ENCODE measurements at regions not wholly inside any gene's neighbourhood (a gene's known extent, or its start where the extent isn't known, plus 50 kb on each side); places are given as distances from the start of the nearest gene placed in this dataset.

DNA sequence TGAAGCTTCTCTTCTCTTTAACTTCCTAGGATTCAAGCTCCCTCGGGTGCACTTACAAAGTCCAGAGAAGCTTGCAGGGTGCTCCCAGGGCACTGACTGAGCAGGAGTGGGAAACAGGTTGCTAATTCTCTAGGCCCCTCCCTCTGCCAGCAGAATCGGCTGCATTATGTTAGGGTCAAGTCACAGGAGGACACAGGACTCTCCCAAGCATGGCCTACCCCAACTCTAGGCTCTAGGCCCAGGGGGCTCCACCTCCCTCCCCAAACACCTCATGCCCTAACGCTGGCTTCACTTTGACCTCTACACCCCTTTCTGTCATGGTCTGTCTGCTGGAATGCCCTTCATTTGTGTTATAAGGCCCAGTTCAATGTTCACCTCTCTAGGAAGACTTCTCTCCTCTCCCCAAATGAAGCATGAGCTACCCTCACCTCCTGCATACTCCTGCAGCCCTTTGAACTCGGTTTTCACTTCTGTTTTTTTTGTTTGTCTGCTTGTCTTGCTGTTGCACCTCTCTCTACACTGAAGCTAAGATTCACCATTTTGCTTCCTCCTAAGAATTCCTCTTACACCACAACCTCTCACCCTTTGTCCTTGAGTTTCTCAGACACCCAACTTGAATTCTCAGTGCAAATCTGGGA, 521.8 kb upstream of the ID2 start:
- no peak for DNase-seq (ENCODE audit: low read depth in 3 of 3)

DNA sequence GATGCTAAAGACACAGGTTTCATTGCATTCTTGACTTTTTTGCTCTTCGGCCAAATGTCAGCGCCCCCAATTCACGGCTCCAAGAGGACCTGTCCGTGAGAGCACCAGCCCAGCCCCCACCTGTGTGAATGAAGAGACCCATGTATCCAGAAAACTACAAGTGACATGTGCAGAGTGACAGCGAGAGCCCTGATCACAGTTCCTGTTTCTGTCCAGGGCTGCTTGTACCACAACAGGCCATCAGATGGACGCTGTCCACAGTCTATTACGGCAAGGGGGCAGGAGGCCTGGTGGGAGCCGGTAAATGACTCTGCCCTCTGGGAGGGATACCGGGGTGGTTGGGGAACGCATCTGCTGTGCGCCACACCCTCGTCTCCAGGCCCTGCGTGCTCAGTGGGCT, 520.9 kb upstream of the ID2 start:
- no peak for DNase-seq (ENCODE audit: low read depth in 3 of 3)

DNA sequence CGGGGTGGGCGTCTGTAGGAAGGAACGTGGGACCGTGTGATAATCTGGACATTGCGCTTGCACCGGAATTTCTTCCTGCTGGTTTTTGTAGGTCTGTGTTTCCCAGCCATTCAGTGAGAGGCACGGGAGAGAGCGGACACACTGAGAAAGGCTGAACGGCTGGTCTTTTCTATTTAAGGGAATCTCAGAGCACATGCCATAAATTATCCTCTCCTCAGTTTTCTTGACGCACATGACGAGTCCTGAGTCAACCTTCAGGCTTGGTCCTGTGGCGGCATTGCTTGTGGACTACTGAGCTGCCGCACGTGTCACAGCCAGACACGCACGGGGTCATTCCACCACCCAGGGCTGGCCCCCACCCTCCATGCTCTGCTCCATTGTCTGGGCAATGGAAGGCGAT, 519.3 kb upstream of the ID2 start:
- DNase-seq (ENCODE audit: low read depth in 3 of 3): no peak

DNA sequence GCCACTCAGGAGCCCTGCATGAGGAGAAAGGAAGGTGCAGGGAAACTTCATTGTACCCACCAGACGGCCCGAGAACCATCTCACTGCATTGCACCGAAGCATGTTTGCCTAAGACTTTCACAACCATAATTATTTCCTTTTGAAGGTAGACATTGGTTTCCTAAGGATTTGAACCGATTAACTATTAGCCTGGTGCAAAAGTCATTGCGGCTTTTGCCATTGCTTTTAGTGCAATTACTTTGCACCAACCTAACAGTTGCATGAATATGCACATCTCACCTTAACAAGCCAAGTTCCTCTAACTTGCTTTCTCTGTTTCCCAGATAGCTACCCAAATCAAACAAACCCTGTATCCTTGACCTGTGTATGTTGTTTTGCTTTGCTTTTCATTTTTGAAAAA, 516.3 kb upstream of the ID2 start:
- no peak for DNase-seq (ENCODE audit: low read depth in 3 of 3)

DNA sequence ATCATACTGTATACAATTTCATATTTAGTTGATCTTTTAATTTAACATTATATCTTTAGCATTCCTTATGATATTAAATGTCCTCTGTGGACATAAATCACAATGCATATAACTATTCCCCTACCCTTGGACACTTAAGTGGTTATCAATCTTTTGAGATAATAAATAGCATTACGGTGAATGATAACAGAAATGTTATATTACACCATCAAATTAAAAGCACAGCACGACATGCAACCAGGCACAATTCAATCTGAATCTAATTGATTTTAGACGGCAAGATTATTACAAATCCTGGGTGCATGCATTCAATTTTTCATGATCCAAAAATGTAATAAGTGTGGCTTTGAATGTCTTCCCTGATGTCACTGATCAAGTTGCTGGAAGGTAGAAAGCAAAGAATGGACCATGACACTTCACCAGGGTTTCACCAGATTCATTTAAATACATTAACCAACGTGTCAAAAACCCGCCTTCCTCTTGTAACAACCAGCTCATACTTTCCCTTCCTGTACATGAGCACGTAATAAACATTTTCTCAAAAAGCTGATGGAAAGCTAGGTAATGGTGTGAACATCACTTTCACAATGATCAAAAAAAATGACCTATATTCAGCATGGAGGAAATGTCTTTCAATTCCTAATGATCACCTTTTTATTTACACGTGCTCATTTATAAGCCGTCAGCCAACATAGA, 513.7 kb upstream of the ID2 start:
- no peak for DNase-seq (ENCODE audit: low read depth in 3 of 3)

DNA sequence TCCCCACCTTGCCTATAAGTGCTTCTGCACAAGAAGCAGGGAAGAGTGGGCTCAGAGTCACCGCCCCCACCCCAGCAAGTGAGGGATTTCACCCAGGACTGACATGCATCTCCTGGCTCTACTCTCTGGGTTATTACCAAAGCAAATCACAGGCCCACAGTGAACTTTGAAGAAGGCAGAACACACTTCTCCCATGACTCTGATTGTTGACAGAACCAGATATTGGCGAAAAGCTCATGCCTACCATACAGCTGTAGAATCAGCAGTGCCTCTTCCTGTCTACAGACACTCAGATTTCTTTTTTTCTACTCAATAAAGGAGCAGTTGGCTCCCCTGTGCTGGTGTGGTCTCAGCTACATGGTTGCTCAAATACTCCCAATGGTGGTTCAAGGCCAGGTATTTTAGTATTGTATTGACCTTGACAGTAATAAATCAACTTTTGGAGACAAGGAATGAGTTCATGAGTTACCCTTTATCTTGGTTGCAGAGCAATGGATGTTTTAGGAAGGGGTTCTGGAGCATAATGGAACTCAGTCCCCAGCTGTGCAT, 512.9 kb upstream of the ID2 start:
- DNase-seq (ENCODE audit: low read depth in 3 of 3): no peak

DNA sequence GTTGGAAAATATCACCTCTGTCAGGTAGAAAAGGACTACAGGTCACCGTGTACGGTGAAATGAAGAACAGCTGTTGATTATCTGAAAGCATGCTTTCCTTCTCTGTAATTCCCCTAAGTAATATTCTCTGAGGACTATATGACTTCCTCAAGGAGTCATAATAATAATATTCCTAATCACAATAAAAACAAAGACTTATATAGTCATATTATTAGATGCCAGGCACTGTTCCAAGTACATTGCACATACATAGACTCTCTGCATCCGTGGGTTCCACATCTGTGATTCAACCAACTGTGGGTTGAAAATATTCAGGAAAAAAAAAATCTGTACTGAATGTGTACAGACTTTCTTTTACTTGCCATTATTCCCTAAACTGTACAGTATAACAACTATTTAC, 512.4 kb upstream of the ID2 start:
- DNase-seq (ENCODE audit: low read depth in 3 of 3): no peak

DNA sequence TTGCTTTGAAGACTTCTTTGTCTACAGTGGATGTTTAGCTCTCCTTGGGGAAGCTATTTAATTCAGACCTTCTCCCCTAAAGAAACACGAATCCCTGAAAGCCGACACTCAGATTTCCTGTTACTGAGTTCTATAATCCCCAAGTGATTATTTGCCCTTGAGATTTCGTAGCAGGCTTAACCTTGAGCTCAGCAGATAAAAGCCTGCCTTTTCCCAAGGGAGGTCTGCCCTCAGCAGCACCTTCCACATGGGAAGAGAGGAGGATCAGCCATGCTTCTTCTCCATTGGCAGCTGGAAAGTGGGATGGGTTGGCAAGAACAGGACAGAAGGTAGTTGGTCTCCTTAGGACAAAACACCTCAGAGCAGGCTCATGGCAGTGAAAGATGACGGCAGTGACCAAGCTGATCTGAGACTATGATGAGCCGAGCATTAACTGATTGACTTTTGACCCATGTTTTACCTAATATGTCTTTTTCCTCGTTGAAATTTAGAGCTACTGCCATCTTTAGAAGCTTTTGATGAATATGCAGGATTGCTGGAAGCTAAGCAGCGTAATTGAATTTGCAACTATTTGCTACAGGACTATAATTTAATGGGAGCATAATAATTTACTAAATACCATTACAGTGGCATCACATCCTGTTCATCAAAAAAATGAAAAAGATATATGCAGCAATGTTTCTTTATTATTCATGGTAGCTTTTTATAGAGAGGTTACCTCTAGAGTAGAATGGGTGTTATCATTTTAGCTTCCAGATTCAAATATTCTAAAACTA, 511.1 kb upstream of the ID2 start:
- DNase-seq (ENCODE audit: low read depth in 3 of 3): no peak

DNA sequence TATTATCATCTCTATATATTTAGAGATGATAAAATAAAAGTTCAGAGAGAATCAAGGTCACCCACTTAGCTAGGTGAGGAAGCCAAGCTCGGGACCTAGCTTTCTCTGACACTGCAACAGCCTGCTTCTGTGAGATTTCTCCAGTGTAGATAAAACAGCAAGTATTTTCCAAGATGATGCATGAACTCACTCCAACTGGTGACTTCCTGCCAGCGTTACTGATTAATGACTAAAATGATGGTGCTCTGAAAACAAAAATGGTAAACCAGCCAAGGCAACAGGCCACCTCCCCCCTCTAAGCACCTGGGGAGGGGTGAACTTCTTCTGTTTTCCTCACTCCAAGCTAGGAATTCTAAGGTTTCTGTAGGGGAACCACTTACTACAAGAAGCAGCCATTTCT, 510.2 kb upstream of the ID2 start:
- DNase-seq (ENCODE audit: low read depth in 3 of 3): no peak

DNA sequence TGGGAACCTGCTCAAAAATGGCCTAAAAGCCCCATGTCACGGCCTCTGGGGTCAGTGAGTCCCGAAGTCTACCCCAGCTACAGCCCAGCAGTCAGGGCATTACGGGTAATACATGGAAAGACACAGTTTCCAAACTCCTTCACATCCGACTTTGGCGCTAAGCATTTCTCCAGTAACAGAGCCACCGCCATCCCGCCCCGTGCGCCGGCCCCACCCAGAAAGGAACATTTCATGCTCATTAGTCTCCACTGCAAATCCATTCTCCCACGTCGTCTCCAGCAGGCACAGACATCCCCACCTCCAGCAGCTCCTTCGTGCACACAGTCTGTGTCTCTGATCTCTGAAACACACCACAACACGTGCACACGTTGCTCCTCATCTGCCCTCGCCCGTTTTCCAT, 509.2 kb upstream of the ID2 start:
- no peak for DNase-seq (ENCODE audit: low read depth in 3 of 3)

DNA sequence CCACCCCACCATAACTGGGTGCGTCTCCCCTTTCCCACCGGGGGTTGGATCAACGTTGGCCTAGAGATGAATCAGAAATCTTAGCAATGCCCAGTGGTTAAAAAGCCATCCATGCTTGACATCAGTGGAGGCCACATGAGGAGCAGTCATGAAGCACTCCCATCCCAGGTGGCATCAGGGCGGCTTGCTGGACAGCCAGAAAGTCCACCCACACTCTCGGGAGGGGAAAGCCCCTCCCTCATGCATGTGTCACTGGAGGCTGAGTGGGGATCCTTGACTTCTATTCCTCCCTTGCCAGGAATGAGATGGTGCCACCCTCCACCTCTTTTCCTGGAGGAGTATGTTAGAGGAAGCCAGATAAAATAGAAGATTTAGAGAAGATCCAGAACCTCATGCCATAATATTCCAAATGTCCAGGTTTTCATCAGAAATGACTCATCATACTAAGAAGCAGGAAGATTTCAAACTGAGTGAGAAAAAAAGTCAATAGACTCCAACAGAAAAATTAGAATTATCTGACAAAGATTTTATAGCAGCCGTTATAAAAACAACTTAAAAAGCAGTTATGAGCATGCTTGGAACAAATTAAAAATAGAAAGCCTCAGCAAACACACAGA, 507.1 kb upstream of the ID2 start:
- no peak for DNase-seq (ENCODE audit: low read depth in 3 of 3)

DNA sequence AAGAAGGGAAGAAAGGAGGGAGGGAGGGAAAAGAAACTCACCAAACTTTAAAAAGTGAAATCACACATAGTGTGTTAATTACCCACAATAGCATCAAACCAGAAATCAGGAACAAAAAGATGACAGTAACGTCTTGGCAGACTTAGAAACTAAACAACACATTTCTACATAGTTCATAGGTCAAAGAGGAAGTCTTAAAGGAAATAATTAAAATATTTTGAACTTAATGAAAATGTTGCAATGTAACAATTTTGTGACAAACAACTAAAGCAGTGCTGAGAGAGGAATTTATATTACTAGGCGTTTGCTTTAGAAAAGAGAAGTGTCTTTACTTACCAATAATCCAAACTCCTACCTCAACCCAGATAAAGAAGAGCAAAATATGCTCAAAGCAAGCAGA, 505.0 kb upstream of the ID2 start:
- DNase-seq (ENCODE audit: low read depth in 3 of 3): no peak

DNA sequence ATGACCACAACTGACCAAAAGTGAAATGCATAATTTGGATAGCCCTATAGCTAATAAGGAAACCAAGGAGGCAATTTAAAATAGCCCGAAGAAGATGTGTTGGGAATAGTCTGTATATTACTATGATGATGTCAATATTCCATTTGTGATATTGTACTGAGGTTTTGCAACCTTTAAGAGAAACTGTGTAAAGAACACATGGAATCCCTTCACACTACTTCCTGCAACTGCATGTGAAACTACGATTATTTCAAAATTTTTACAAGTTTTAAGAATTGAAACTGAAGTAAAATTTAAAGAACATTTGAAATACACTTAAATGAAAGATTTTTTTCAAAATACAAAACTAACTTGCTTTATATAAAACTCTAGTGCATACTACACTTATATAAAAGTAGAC, 504.3 kb upstream of the ID2 start:
- no peak for DNase-seq (ENCODE audit: low read depth in 3 of 3)

DNA sequence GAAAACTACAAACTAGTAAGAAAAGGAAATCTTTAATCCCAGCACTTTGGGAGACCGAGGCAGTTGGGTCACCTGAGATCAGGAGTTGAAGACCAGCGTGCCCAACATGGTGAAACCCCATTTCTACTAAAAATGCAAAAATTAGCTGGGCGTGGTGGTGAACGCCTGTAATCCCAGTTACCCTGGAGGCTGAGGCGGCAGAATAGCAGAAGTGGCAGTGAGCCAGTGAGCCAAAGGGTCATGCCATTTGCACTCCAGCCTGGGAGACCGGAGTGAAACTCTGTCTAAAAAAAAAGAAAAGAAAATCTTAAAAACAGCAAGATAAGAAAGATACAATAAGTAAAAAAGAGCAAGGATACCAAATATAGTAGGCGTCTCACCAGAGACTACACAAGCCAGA, 502.9 kb upstream of the ID2 start:
- DNase-seq (ENCODE audit: low read depth in 3 of 3): no peak

DNA sequence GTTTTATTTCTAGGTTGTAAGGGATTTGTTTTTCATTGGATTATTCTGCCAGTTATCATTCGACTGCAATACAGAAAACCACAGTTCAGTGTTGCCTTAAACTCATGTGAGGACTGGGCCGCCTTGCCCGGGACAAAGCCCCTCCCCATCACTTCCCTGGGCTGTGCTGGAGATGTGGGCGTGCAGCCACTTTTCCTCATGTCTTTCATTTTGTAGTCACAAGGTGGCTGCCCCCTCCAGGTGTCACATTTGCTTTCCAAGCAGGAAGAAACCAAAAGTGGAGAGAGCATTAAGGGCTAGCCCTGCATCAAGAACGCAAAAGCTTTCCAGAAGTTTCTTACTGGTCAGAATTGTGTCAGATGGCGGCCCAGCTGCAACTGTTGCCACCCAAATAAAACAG, 492.5 kb upstream of the ID2 start:
- no peak for DNase-seq (ENCODE audit: low read depth in 3 of 3)

DNA sequence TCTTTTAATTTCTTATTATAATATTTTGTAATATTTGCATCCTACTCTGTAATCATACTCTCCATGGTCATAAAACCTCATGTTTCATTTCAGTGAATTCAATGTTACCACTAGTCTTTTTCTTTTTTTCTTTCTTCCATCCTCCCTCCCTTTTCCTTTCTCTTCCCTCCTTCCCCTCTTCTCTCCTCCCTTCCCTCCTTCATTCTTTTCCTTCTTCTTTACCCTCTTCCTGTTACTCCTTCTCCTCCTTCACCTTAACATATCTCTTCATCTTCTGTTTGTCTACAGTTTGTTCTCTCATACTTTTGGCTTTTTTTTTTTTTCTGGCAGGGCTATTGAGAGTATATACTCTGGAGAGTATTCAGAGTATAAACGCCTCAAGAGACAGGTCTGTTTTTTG, 491.6 kb upstream of the ID2 start:
- no peak for DNase-seq (ENCODE audit: low read depth in 3 of 3)

DNA sequence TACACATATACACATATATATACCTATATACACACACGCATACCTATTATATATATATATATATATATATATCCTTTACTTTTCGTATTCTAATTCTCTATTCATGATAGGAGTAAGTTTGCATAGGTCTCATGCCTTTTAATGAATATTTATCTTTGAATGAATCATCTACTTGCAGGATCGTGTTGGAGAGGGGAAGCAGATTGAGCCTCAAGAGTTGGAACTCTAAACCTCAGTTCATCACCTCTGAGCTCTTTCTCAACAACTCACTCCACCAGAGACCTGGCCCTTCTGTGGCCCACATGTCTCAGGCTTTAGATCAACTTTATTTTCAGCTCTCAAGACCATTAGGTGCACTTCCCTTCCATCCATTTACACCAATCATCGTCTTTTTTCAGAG, 490.4 kb upstream of the ID2 start:
- no peak for DNase-seq (ENCODE audit: low read depth in 3 of 3)

DNA sequence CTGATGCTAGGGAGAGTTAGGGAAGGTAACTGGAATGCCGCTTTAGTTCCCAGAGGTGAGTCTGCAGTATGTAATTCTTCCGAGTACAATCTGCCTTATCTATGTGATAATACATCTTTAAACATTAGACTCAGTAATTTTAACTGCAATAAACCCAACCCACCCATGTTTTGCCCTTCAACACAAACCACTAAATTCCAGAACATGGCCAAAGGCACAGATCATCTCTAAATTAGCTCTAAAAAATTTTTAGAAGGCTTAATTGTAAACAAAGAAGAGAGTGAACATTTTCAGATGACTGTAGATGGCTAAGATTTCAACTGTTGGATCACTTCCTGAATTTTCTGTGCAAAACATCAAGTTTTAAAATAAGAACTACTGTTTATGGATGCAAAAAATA, 488.7 kb upstream of the ID2 start:
- DNase-seq (ENCODE audit: low read depth in 3 of 3): no peak

DNA sequence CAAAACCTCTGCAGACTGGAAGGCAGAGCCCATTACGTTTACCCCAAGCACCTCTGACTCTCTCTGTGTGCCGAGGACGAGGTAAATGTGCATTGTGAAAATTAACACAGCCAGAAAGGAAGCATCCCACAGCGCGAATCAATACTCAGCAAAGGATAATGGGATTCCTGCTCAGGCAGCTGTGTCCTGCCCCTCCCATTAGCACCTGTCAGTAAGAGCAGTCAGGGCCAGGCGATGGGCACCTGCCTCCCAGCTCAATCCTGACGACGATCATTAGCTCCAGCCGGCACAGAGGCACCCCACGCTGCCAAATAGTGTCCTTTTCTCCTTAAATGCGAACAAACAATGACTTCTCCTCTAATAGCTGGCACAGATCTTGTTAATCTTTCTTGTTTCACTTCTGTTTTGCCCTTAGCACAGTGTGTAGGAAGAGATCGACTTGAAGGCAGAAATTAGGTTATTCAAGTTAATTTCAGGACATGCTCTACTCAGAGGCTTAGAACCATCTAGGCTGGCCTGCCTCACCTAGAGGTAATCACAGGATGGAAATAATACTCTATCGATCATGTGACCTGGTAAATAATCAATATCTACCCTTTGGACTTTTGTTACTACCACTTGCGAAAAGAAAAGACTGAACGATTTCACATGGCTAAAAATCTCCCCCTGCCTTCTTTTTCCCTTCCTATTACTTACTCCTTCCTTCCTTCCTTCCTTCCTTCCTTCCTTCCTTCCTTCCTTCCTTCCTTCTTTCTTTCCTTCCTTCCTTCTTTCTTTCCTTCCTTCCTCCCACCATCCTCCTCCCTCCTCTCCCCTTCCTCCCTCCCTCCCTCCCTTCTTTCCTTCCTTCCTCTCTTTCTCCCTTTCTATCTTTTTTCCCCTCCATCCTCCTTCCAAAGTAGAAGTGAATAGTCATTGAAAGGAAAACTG, 487.9 kb upstream of the ID2 start:
- DNase-seq (ENCODE audit: low read depth in 3 of 3): no peak

DNA sequence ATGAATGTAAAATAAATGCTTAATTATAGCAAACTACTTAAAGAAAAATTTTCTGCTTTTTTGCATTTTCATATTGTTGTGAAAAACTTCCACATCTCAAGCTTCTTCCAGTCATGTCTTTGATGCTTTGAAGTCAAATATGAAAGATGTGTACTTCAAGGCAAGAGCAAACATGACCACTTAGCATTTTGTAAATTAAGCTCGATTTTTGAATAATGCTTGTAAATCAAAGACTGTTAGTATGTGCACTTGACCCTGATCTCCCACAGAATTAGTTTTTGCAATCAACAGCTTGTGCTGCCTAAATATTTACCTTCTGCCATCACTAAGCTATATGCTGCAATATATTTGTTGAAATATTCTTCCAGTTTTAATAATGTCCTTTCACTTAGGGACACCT, 486.1 kb upstream of the ID2 start:
- no peak for DNase-seq (ENCODE audit: low read depth in 3 of 3)

DNA sequence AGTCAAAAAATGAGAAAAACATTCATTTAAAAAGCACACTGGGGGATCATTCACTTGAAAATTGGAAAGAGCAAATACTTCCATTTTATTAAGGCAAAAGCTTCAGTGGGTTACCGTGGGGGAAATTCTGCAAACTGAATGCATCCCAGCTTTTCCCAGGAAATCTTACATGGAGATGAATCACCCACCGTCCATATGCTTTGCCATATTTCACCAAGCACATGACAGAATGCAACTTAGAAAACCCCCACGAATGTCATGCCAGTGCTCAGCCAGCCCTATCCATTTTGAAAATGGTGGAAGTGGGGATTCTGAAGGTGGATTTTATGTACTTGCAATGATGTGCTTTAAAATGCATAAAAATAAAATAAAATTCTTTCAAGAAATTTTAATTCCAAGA, 485.5 kb upstream of the ID2 start:
- DNase-seq (ENCODE audit: low read depth in 3 of 3): no peak
